ENCODE measurements at regions not wholly inside any gene's neighbourhood (a gene's known extent, or its start where the extent isn't known, plus 50 kb on each side); places are given as distances from the start of the nearest gene placed in this dataset.
"Not testable (repeated sequence)": the region's sequence is repeated elsewhere in the genome, so short reads cannot be mapped to it uniquely, and the experiment has no call there.

- DNase-seq, result no peak
These were observed 1161.8 kb downstream of the MRPL39 start for GRCh38 chr21:24445517-24445916.

- DNase-seq, result no peak
These were observed 1162.5 kb downstream of the MRPL39 start for GRCh38 chr21:24444736-24445135.

- no peak for DNase-seq
These were observed 1171.0 kb downstream of the MRPL39 start for GRCh38 chr21:24436236-24436635.

- DNase-seq, result no peak
These were observed 1178.6 kb downstream of the MRPL39 start for GRCh38 chr21:24428591-24429199.

- DNase-seq, result no peak
These were observed 1182.5 kb downstream of the MRPL39 start for GRCh38 chr21:24424776-24425175.

- no peak for DNase-seq
These were observed 1183.7 kb downstream of the MRPL39 start for GRCh38 chr21:24423546-24423945.

- DNase-seq, result no peak
These were observed 1186.6 kb downstream of the MRPL39 start for GRCh38 chr21:24420689-24421088.

- DNase-seq, result not testable (repeated sequence)
These were observed 1187.6 kb downstream of the MRPL39 start for GRCh38 chr21:24419641-24420040.

GRCh38 chr21:24418671-24419070 lies 1188.6 kb downstream of the MRPL39 start:
- no peak for DNase-seq

- no peak for DNase-seq
These were observed 1195.9 kb downstream of the MRPL39 start for GRCh38 chr21:24411429-24411828.

- no peak for DNase-seq
These were observed 1204.1 kb downstream of the MRPL39 start for GRCh38 chr21:24403221-24403620.

GRCh38 chr21:24395320-24395923 lies 1211.9 kb downstream of the MRPL39 start:
- DNase-seq, result no peak

- DNase-seq, result peak; percentile 6
These were observed 1232.1 kb downstream of the MRPL39 start for GRCh38 chr21:24375201-24375600.

GRCh38 chr21:24372506-24372905 lies 1234.8 kb downstream of the MRPL39 start:
- no peak for DNase-seq

- DNase-seq, result no peak
These were observed 1237.5 kb downstream of the MRPL39 start for GRCh38 chr21:24369746-24370145.

GRCh38 chr21:24369278-24369677 lies 1238.0 kb downstream of the MRPL39 start:
- no peak for DNase-seq

GRCh38 chr21:24367936-24368335 lies 1239.3 kb downstream of the MRPL39 start:
- DNase-seq, result peak; percentile 42

- DNase-seq, result no peak
These were observed 1253.8 kb downstream of the MRPL39 start for GRCh38 chr21:24353492-24353891.

- no peak for DNase-seq
These were observed 1267.9 kb downstream of the MRPL39 start for GRCh38 chr21:24339406-24339805.

- no peak for DNase-seq
These were observed 1270.8 kb downstream of the MRPL39 start for GRCh38 chr21:24336491-24336890.

GRCh38 chr21:24323536-24323935 lies 1283.7 kb downstream of the MRPL39 start:
- no peak for DNase-seq

GRCh38 chr21:24316277-24316922 lies 1290.9 kb downstream of the MRPL39 start:
- DNase-seq, result no peak

GRCh38 chr21:24310788-24311187 lies 1296.5 kb downstream of the MRPL39 start:
- DNase-seq, result no peak

- no peak for DNase-seq
These were observed 1299.1 kb downstream of the MRPL39 start for GRCh38 chr21:24308183-24308582.

GRCh38 chr21:24302400-24302799 lies 1304.9 kb downstream of the MRPL39 start:
- no peak for DNase-seq

Measured in fibroblast of skin of right biceps (primary cell).